HG03103 (cell line): ENCODE measurements at regions not wholly inside any gene's neighbourhood (a gene's known extent, or its start where the extent isn't known, plus 50 kb on each side); places are given as distances from the start of the nearest gene placed in this dataset.
"Not testable (repeated sequence)": the region's sequence is repeated elsewhere in the genome, so short reads cannot be mapped to it uniquely, and the experiment has no call there.

Experiments
- ATAC-seq: cut with Tn5 transposase; IDR thresholded peaks from one replicate; pipeline ENCODE4 v1.9.1; 2021; ENCODE audit warnings: low read depth; ENCODE audit not compliant: unreplicated experiment

DNA sequence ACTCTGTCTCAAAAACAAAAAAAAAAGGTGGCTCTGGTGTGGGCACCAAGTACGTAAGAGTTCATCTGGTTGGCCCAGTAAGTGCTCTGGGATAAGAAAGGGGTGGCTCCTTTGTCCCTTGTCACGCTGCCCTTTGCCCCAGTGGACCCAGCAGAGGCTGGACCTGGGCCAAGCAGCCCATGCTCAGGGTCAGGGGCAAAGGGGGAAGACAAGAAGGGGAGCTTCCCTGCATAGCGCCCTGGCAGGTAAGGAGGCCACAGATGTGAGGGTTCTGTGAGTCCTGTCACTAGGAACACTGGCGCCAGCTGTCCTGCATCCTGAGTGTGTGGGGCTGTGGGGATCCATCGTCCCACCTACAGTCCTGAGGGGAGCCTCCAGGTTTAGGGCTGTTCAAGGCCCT, 65.3 kb downstream of the GADD45G start:
- no peak for ATAC-seq

DNA sequence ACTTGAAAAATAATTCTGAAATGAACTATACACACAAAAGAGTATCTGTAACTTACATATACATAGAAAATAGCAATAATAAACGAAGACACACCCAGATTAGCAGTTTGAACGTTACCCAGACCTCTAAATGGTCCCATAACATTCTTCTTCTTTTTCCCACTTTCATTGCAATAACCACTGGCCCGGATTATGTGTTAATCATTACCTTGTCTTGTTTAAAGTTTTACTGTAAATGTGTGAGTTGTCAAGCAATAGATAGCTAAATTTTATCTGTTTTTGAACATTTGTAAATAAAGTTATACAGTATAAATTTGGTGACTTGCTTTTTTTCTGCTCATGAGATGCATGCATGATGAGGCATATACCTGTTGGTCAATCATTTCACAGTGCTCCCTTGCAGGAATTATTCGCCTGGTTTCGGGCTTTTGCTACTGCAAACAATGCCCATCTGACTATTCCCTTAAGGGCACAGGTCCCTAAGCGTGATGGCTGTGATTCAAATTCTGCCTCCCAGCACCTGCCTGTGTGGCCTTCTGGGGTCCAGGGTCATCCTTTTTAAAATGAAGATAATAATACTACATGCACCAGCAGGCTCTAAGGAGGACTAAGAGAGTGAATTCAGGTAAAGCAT, 66.1 kb downstream of the GADD45G start:
- no peak for ATAC-seq

DNA sequence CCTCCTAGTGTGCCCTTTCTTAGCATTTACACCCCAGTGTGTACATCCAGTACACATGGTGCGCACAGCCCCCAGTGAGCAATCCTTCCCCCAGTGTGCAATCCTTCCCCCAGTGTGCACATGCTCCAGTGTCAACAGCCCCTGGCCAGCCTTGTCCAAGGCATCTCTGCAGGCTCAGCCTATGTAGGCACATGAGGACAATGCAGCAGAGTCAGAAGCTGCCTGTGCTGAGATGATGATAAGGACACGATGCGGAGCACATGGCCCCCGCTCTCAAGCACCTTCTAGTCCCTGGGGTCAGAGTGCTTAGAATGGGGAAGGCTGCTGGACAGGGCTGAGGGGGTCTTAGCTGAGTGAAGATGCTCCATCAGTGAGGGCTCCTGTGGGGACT, 69.8 kb downstream of the GADD45G start:
- no peak for ATAC-seq

DNA sequence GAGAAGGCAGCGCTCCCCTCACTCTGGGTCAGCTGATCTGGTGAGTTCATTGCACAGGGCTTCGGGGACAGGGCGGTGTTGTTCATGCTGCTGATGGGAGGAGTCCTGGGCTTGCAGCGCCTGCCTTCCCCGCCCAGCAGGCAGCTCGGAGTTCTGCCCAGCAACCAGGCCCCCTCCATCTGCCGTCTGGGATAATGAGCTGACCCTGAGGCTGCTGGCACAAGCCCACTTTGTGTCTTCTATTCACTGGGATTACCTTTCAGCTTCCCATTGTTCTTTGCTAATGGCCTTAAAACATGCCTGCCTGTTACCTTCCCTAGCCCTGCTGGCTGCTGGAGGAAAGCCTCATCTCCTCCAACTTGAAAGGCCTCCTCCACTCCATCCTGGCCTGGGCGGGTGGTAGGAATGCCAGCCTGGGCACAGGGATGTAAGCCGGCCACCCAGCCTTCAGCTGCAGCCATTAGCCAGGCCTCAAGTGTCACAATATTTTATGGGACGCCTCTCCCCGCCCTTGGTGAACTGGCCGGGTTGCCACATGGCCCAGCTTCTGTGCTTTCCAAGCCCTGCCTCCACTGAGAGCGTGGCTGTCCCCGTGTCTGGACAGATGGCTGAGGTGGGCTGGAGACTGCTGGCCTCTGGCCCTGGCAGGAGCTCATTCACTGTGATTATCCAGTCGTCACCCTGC, 70.4 kb downstream of the GADD45G start:
- ATAC-seq = no peak

DNA sequence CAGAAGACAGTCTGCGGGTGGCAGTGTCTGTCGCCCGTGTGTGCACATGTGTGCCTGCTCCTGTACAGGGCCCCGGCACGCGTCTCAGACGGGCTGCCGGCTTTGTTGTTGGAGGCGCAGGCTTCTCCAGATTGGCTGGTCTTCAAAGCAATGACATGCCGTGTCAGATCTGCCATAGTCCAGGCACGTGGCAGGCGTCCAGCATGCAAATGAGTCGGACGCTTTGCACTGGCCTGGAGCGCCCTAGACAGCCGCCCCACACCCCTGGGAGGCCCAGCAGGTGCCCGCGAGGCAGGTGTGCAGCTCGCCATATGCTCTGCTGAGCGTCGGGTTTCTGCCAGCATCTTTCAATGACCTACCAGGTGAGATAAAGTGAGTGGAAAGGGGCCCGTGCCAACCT, 71.5 kb downstream of the GADD45G start:
- no peak for ATAC-seq

DNA sequence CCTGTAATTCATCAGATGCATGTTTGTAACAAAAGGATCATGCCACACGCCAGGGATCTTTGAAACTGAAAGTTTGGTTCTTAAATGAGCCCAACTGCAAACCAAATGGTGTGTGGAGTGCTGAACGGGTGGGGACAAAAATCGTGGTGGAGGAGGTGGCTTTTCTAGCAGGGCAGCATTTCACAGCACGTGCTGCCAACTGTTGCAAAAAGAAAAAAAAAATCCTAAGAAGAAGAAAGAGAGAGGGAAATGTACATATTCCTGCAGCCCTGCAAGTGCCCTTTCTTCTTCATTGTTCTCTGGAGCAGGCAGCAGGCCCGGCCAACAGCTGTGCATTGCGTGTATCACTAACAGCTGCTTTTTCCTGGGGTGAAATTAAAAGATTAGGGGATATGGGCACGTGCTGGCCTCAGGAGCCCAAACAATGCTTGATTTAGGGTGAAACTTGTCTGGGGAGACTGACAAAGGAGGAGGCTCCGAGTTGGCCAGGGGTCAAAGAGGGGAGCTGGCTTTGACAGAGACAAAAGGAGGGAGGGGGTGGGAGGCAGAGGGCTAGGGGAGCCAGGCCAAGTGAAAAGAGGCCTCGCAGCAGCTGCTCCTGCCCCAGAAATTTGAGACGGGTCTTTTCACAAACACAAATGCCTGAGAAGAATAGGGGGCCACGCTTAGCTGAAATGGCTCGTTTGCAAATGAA, 73.0 kb downstream of the GADD45G start:
- no peak for ATAC-seq

DNA sequence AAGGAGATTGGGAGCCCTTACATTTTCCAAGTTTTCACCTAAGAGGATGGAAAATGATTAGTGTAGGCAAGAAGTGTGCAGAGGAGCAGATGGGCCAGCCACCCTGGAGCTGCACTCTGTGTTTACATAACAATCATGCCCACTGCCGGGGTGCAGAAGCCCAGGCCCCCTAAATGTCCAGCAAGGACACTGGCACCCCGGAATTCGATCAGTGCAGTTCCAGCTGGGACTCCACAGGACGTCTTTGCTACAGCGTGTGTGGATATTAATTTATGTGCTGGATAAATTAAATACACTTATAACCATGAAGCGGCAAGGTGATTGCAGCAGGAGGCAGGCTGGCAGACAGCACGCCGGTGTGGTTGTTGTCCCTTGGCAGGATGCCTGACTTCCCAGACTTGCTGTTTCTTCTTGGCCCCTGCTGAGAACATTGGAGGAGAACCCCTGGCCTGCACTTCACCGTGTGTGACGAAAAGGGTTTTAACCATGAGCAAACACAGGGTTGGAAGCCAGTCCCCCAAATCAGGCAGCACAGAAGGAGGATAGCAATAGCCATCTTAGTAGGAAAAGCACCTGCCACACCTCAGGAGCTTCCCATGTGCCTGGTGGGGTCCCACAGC, 73.7 kb downstream of the GADD45G start:
- ATAC-seq = no peak

DNA sequence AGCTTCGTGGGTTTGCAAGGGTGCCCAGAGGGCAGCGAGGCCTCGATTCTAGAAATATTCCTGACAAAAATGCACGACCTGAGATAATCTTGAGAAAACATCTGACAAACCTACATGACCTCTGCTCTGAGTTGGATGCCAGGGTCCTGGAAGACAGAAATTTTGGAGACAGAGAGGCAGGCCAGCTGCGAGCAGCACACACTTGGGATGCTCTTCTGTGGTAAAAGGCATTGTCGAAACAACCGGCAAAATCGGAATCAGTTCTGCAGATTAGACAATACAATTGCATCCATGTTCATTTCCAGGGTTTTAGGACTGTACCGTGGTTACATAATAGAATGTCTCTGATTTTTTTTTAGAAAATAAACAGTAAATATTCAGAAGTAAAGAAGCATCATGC, 74.2 kb downstream of the GADD45G start:
- ATAC-seq = no peak

DNA sequence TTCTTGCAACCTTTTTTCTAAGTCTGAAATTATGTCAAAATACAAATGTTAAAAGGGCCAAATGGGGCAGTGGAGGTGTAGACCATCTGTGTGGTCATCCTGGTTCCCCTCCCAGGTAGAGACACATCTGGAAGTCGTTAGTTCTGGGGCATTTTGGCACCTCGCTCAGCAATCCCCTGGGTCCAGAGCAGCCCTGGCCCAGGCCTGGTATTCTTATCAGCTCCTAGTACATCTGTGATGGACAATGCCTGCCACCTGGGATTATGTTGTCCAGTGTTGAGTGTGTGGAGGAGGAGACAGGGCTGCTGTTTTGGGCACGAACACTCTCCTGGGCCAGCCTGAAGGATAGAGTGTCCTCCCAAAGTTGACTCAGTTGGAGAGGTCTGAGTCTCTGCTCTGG, 74.8 kb downstream of the GADD45G start:
- no peak for ATAC-seq

DNA sequence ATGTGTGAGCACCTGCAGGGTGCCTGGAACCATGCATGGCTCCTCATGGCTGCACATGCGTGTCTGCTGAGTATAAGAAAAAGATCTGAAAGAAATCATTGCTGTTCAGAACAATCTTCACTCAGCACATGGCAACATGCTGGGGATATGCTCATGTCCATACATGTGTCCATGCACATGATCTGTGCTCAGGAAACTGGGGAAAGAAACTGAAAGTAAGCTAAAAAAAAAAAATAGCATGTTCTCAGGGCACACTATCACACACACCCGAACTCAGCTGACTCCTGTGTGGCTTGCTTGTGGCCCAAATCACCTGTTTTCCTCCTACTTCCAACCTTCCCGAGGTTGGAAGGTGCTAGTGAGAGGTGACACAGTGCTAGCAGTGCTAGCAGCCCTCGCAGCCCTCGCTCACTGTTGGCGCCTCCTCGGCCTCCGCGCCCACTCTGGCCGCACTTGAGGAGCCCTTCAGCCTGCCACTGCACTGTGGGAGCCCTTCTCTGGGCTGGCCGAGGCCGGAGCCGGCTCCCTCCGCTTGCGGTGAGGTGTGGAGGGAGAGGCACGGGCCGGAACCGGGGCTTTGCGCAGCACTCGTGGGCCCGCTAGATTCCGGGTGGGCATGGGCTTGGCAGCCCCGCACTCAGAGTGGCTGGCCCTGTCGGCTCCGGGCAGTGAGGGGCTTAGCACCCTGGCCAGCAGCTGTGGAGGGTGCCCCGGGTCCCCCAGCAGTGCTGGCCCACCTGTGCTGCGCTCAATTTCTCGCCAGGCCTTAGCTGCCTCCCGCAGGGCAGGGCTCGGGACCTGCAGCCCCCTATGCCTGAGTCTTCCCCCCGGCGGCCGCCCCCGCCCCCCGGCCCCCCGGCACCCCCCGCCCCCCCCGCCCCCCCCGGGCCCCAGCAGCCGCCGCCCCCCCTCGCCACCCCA, 76.0 kb downstream of the GADD45G start:
- ATAC-seq = no peak

DNA sequence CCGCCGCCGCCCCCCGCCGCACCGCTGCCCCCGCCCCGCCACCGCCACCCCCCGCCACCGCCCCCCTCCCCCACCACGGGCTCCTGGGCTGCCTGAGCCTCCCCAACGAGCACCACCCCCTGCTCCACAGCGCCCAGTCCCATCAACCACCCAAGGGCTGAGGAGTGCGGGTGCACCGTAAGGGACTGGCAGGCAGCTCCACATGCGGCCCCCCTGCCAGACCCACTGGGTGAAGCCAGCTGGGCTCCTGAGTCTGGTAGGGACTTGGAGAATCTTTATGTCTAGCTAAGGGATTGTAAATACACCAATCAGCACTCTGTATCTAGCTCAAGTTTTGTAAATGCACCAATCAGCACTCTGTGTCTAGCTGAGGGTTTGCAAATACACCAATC, 76.7 kb downstream of the GADD45G start:
- ATAC-seq = not testable (repeated sequence)

DNA sequence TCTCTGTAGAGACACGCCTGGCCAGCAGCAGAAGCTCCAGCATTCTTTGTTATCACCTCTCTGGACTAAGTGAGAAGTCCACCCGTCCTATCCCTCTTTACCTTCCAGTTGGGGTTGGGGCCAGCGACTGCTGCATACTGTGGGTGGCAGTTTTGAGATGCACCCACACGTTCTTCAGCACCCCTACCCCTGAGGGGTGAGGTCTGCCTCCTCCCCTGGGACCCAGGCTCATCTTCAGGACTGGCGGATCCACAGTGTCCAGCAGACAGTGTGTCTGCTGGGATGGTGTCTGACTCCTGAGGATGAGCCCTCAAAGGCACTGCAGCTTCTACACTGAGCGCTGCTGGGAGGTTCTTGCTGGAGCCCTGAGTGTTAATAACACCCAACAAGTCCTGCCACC, 78.8 kb downstream of the GADD45G start:
- no peak for ATAC-seq

DNA sequence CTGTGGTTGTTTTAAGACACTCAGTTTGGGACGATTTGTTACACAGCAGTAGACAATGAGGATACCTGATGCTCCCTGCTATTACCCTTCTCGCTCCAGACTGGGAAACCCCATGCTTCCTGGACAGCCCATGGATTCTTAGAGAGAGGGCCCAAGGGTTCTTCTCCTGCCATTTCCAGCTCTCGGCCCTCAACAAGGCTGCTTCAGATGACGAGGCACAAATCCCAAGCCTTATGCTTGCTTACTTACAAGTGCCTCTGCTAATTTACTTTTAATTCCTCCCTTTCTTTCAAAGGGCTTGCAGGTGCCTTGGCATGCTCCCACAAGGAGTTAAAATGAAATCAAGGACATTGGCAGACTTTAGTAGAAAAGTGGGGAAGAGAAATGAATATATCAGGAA, 79.4 kb downstream of the GADD45G start:
- no peak for ATAC-seq

DNA sequence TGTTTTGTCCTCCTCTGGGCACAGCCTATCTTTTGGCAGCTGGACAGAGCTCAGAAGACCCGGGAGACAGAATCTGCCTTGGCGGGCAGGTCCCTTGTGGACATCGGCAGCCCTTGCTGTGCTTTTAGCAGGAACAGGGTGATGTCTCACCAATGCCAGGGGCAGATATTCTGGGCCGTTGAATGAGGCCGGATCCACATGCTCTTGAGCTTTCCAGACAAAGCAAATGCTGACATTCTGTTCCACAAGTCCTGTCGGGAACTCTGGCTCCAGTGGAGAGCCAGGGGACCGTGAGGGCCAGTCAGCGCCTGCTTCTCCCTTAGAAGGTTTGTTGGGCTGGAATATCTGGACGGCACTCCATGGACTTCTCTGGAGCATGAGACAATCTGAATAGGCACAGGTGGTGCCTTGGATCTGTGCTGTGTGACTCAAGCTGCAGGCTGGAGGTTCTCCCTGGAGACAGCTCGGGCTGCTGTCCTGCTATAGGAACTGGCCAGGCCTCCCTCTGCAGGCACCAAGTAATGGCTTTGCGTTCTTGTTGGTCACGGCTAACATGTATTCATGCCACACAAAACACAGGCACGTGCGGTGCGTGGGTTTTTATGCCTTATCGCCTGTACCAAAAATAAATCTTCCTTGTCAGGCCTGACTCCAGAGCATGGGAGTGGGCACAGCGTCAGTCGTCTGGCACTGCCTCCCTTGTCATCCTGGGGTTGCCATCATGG, 80.3 kb downstream of the GADD45G start:
- ATAC-seq = no peak

DNA sequence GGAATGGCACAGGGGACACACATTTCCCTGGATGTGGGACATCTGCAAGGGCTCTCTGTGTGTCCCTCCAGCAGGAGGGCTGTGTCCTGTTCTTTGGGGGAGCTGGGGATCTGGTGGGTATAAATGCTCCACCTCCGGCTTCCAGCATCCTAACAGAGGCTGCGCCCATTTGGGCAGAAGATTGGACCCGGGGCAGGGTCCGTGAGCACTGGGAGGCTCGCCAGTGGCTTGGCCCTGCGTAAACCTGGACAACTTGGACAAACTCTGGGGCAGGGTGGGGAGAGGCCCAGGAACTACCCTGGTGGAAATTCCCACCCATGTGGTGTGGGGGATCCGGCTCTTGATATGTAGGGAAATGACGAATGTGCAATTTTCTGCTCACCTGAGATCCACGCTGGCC, 80.9 kb downstream of the GADD45G start:
- ATAC-seq = no peak

DNA sequence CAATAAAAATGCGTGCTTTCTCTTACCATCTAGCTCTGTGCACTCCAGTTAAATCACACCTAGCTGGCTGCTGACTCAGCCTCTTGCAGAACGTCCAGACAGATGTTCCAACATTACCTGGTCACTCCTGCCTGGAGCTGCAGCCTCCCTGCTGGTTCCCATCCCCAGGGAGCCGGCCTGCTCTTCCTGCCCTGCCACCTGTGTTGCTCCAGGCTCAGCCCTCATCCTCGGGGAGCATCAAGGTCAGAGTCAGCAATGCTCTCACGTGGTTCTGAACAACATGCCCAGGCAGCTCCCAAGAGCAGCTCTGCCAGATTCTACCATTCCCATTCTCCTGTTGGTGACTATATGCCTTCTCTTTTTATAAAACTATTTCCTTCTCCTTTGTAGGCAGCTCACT, 81.3 kb downstream of the GADD45G start:
- no peak for ATAC-seq

DNA sequence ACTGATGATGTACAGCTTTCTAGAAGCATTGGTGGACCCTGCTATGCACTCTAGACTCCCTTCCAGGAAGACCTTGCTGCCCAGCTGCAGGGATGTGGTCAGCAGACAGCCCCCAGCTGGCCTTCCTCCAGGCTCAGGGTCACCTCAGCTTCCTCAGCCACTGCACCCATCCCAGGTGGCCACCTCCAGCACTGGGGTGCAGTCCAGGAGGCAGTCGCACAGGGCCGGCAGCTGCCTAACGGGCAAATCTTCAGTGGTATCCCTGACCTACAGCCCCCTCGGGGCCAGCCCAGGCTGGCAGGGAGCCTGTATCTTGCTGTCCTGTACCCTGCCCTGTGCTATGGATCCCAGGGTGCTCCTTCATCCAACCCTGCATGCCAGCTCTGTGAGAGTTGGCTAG, 81.8 kb downstream of the GADD45G start:
- ATAC-seq = no peak

DNA sequence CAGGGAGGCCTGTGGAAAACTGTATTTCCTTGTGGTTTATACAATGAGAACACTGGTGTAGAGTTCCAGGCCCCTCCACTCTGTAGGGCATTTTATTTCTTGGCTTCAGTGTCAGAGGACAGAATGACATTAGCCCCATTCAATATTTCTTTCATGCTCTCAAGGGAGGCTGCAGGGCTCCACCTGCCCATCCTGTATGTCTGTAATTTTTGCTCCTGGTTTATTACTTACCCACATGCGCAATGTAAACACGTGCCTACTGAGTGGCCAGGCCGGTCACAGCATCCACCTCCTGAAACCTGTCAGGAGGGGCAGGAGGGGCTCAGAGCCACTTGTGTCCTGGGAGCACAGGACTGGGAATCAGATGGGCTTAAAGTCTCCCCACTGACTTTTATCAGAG, 82.4 kb downstream of the GADD45G start:
- ATAC-seq = no peak

DNA sequence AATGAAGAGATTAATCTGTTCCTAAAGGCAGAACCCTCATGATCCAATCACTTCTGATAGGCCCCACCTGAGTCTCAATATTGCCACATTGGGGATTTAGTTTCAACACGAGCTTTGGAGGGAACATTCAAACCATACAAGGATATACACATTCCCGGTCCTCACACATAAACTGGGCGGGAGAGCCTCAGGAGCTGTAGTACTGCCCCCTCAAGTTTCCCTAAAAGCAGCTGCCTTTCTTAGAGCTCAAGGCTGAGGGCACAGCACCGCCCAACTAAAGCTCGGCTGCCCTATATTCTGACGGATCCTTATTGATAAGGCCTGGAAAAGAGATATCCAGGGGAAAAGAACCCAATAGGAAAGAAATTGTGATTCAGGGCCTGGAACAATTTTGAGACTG, 83.0 kb downstream of the GADD45G start:
- no peak for ATAC-seq

DNA sequence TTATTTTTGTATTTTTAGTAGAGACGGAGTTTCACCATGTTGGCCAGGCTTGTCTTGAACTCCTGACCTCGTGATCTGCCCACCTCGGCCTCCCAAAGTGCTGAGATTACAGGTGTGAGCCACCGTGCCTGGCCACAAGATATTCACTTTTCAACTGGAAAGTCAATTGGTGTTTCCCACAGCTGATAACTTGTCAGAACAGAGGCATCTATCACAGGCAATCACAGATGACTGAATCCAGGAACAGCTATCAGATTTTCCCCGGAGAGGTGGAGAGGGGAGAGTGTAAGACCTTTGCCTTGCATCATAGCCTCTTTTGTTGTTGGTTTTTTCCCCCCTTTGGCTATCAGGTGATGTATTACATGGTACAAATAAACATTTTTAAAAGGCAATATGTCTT, 84.5 kb downstream of the GADD45G start:
- not testable (repeated sequence) for ATAC-seq
